ENCODE measurements at regions not wholly inside any gene's neighbourhood (a gene's known extent, or its start where the extent isn't known, plus 50 kb on each side); places are given as distances from the start of the nearest gene placed in this dataset.

DNA sequence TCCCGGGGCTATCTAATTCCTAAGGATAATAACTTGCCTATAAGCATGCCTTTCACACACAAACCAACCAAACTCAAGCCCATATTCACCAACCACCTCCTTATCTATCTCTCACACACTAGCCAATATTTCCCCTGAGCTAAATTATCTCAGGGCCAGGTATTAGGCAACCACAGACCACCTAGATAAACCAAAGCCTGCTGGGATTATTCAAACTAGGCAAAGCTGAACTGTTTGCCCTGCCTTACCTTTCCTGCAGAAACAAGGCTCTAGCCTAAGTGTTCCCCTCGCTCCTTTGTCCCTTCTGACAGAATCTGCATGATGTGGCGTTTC is 114.7 kb upstream of the EEA1 start:
- Histone ChIP-seq H3K79me2 (no peaks in the 10 kb centered on the region), H2AFZ (no peak overlapping the region), H3K4me1 (no peaks in the 10 kb centered on the region), H3K36me3 (ENCODE audit: control insufficient read depth, insufficient read depth, low read length) (no peaks in the 10 kb centered on the region), H3K4me3 (ENCODE audit: low read depth, low read length) (no peak overlapping the region), H3K27me3 (ENCODE audit: control insufficient read depth, insufficient read depth, low read length) (no peaks in the 10 kb centered on the region), H3K9me3 (ENCODE audit: control insufficient read depth, low read length) (no peaks in the 10 kb centered on the region), H3K9ac (no peak overlapping the region), H3K4me2 (ENCODE audit: low read length) (no peak overlapping the region), H3K27ac (no peak overlapping the region)
- TF ChIP-seq, protein P1, sequence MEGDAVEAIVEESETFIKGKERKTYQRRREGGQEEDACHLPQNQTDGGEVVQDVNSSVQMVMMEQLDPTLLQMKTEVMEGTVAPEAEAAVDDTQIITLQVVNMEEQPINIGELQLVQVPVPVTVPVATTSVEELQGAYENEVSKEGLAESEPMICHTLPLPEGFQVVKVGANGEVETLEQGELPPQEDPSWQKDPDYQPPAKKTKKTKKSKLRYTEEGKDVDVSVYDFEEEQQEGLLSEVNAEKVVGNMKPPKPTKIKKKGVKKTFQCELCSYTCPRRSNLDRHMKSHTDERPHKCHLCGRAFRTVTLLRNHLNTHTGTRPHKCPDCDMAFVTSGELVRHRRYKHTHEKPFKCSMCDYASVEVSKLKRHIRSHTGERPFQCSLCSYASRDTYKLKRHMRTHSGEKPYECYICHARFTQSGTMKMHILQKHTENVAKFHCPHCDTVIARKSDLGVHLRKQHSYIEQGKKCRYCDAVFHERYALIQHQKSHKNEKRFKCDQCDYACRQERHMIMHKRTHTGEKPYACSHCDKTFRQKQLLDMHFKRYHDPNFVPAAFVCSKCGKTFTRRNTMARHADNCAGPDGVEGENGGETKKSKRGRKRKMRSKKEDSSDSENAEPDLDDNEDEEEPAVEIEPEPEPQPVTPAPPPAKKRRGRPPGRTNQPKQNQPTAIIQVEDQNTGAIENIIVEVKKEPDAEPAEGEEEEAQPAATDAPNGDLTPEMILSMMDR (IDR thresholded peaks at IDR 0.05) = no peak

DNA sequence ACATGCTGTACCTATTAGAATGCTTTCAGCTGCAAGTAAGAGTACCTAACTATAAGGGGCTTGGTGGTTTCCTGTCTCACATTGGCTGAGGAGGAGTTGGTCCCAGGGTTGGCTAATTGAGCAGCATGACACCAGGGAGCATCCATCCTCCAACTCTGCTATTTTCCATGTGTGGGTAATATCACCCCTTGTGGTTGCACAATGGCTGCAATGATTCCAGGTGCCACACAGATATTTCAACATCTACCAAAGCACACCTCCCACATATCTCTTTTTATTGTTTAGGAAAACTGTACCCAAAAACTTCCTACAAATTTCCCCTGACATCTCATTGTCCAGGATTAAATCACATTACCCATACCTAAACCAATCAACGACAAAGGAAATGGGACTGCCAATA is 118.0 kb upstream of the EEA1 start:
- Histone ChIP-seq H3K36me3 (ENCODE audit: control insufficient read depth, insufficient read depth, low read length) (no peaks in the 10 kb centered on the region), H2AFZ (no peak overlapping the region), H3K9me3 (ENCODE audit: control insufficient read depth, low read length) (no peaks in the 10 kb centered on the region), H3K27ac (no peak overlapping the region), H3K4me1 (no peaks in the 10 kb centered on the region), H3K27me3 (ENCODE audit: control insufficient read depth, insufficient read depth, low read length) (no peaks in the 10 kb centered on the region), H3K79me2 (no peaks in the 10 kb centered on the region), H3K4me3 (ENCODE audit: low read depth, low read length) (no peak overlapping the region), H3K9ac (no peak overlapping the region), H3K4me2 (ENCODE audit: low read length) (no peak overlapping the region)
- TF ChIP-seq, protein P1 (IDR thresholded peaks at IDR 0.05) = no peak

DNA sequence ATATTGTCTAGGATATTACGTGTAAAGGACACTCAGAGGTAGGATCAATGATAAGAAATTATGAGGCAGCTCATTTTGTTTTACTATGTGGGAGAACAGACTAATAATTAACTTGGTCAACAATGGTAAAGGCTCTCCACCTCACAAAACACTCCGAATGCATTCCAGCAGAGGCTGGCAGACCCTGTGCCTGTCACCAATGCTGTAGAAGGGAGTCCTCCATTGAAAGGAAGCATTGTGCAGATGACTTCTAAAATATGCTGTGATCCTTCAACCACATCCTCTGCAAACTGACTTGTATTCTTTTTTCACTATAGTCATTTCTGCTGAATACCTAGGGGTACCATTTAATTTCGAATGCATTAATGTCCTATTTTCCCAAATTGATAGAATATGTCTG is 119.6 kb upstream of the EEA1 start:
- no peaks in the 10 kb centered on the region for H3K27me3 ChIP-seq (ENCODE audit: control insufficient read depth, insufficient read depth, low read length)

DNA sequence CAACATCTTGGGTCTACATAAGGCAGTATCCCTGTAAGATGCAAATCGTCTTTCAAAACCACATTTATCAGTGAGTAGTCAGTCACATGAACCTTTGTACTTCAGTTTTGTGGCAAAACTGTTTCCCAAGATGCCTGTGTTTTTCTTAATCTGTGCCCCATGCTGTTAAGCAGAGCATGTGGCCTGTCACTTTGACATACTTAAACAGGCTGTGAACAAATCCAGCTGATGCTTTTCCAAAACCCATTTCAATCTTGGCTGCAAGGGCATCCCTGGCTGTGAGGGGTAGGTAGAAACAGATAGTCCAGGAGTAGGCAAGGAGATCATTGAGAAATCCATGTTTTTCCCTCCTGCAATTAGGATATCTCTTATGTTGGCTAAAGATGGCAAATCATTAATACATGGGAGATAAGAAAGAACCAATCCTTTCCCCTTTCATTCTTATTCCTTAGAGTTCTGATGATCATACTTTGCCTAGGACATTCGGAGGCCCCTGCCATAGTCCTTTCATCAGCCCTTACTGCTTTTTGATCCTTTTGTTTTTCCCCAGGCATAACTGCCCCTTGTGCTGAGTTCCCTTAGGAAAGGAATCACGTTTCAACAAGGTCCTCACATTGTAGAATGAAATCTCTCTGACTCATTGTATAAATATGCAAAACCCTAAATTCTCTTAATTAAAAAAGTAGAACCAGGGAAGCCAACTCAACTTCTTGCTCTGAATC is 121.1 kb upstream of the EEA1 start:
- H3K27me3 ChIP-seq (ENCODE audit: control insufficient read depth, insufficient read depth, low read length) = no peaks in the 10 kb centered on the region
- no peak overlapping the region for H3K9ac ChIP-seq
- no peaks in the 10 kb centered on the region for H3K79me2 ChIP-seq
- TF ChIP-seq, protein P1 (IDR thresholded peaks at IDR 0.05) = no peak
- H3K9me3 ChIP-seq (ENCODE audit: control insufficient read depth, low read length) = no peaks in the 10 kb centered on the region
- H3K4me2 ChIP-seq (ENCODE audit: low read length) = no peak overlapping the region
- H3K4me3 ChIP-seq (ENCODE audit: low read depth, low read length) = no peak overlapping the region
- H2AFZ ChIP-seq = no peak overlapping the region
- H3K27ac ChIP-seq = no peak overlapping the region
- no peaks in the 10 kb centered on the region for H3K36me3 ChIP-seq (ENCODE audit: control insufficient read depth, insufficient read depth, low read length)
- H3K4me1 ChIP-seq = no peaks in the 10 kb centered on the region

More for the DNA sequence above, 119.6 kb upstream of the EEA1 start:
- no peaks in the 10 kb centered on the region for H3K36me3 ChIP-seq (ENCODE audit: control insufficient read depth, insufficient read depth, low read length)
- TF ChIP-seq, protein P1 (IDR thresholded peaks at IDR 0.05) = no peak
- H3K9me3 ChIP-seq (ENCODE audit: control insufficient read depth, low read length) = no peaks in the 10 kb centered on the region
- H3K9ac ChIP-seq = no peak overlapping the region
- H3K4me2 ChIP-seq (ENCODE audit: low read length) = no peak overlapping the region
- no peak overlapping the region for H3K27ac ChIP-seq
- no peaks in the 10 kb centered on the region for H3K4me1 ChIP-seq
- no peaks in the 10 kb centered on the region for H3K79me2 ChIP-seq
- H3K4me3 ChIP-seq (ENCODE audit: low read depth, low read length) = no peak overlapping the region
- H2AFZ ChIP-seq = no peak overlapping the region

DNA sequence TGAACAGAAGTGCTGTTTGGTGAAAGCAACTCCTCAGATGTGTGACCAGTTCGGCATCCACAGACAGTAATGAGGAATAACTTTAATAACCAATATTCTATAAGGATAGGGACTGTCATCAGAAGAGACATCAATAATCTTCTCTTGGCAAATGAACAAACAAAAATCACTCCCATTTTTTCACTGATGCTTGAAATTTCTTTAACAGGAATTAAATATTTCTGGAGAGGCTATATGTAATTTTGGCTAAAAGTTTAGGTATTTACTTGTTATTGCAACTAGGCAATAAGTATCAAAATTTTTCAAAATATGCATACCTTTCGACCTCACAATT is 121.6 kb upstream of the EEA1 start:
- Histone ChIP-seq H3K9ac (no peak overlapping the region), H3K36me3 (ENCODE audit: control insufficient read depth, insufficient read depth, low read length) (no peaks in the 10 kb centered on the region), H2AFZ (no peak overlapping the region), H3K79me2 (no peaks in the 10 kb centered on the region), H3K9me3 (ENCODE audit: control insufficient read depth, low read length) (no peaks in the 10 kb centered on the region), H3K4me1 (no peaks in the 10 kb centered on the region), H3K27me3 (ENCODE audit: control insufficient read depth, insufficient read depth, low read length) (no peaks in the 10 kb centered on the region), H3K27ac (no peak overlapping the region), H3K4me2 (ENCODE audit: low read length) (no peak overlapping the region), H3K4me3 (ENCODE audit: low read depth, low read length) (no peak overlapping the region)
- TF ChIP-seq, protein P1 (IDR thresholded peaks at IDR 0.05) = no peak
